ENCODE measurements at regions not wholly inside any gene's neighbourhood (a gene's known extent, or its start where the extent isn't known, plus 50 kb on each side); places are given as distances from the start of the nearest gene placed in this dataset.
A peak's percentile ranks its signal among the peaks of the same experiment; 100 is the strongest.

DNA sequence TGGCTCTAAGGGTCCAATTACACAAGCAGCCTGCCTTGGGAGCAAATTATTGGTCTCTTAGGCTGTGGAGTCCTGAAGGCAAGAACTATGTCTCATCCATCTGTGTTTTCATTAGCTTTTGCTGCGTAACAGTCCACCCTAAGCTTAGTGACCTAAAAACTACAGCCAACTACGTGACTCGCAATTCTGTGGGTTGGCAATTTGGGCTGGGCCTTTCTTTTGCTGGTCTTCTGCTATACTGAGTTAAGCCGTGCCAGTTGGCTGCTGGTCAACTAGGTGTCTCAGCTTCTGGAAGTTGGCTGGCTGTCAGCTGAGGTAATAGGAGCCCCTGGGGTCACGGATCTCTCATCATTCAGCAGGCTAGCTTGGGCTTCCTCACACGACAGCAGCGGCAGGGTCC, 205.6 kb upstream of the S100G start:
- Histone ChIP-seq H4K20me1 (ENCODE audit: insufficient read depth, low read length) (no peaks in the 10 kb centered on the region), H3K4me2 (ENCODE audit: low read length) (no peak overlapping the region), H3K36me3 (replicated peaks; ENCODE audit: low read depth, low read length) (no peaks in the 10 kb centered on the region), H3K27me3 (ENCODE audit: low read depth, low read length) (no peaks in the 10 kb centered on the region; the same call in 1 of the 2 replicates), H3K9me3 (ENCODE audit: insufficient read depth, low read length) (no peaks in the 10 kb centered on the region), H3K79me2 (ENCODE audit: low read length) (no peaks in the 10 kb centered on the region), H3K9ac (ENCODE audit: low read length) (no peak overlapping the region), H3K4me1 (ENCODE audit: low read length) (peaks cover 4% of the 10 kb centered on the region; the same call in 1 of the 2 replicates), H3K27ac (ENCODE audit: low read length) (no peak overlapping the region), H3K4me3 (ENCODE audit: low read length) (no peak overlapping the region), H2AFZ (ENCODE audit: low read depth, low read length) (no peak overlapping the region)
- TF ChIP-seq CTCF (IDR thresholded peaks at IDR 0.05; ENCODE audit: low read depth, low read length): no peak
- TF ChIP-seq EZH2phosphoT487 (IDR thresholded peaks at IDR 0.05; ENCODE audit: low read depth): no peak

GRCh38 chrX:16445166-16445752, 204.7 kb upstream of the S100G start:
- H4K20me1 ChIP-seq (ENCODE audit: insufficient read depth, low read length): no peaks in the 10 kb centered on the region
- H3K4me2 ChIP-seq (ENCODE audit: low read length): no peak overlapping the region
- H3K4me3 ChIP-seq (ENCODE audit: low read length): no peak overlapping the region
- H3K36me3 ChIP-seq (replicated peaks; ENCODE audit: low read depth, low read length): no peaks in the 10 kb centered on the region
- peaks cover 4% of the 10 kb centered on the region; the same call in 1 of the 2 replicates for H3K4me1 ChIP-seq (ENCODE audit: low read length)
- H3K9me3 ChIP-seq (ENCODE audit: insufficient read depth, low read length): no peaks in the 10 kb centered on the region
- no peak overlapping the region for H3K27ac ChIP-seq (ENCODE audit: low read length)
- TF ChIP-seq CTCF (IDR thresholded peaks at IDR 0.05; ENCODE audit: low read depth, low read length): peak; percentile 68
- no peak for TF ChIP-seq EZH2phosphoT487 (IDR thresholded peaks at IDR 0.05; ENCODE audit: low read depth)
- H3K27me3 ChIP-seq (ENCODE audit: low read depth, low read length): no peaks in the 10 kb centered on the region; the same call in 1 of the 2 replicates
- no peaks in the 10 kb centered on the region for H3K79me2 ChIP-seq (ENCODE audit: low read length)
- H2AFZ ChIP-seq (ENCODE audit: low read depth, low read length): no peak overlapping the region
- no peak overlapping the region for H3K9ac ChIP-seq (ENCODE audit: low read length)

DNA sequence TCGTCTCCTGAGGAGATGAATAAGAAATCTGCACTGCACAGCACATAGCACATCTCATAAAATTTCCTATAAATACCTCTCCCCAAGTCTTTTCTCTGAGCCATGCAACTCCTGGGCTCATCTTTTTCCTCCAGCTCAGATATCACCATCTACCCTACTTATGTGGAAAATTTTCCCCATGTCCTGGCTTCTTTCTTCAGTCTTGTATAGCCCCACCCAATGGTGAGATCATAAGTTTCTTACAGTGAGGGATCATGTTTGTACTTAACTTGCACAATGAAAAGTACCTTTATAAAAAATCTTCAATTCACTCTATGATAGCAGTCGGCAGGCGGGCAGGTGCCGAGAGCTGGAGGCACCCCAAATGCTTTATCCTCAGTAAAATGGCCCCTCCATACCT, 198.6 kb upstream of the S100G start:
- Histone ChIP-seq H2AFZ (ENCODE audit: low read depth, low read length) (no peak overlapping the region), H3K9ac (ENCODE audit: low read length) (no peak overlapping the region), H3K4me2 (ENCODE audit: low read length) (no peak overlapping the region), H3K79me2 (ENCODE audit: low read length) (no peaks in the 10 kb centered on the region), H3K27ac (ENCODE audit: low read length) (no peak overlapping the region), H3K4me3 (ENCODE audit: low read length) (no peak overlapping the region), H3K36me3 (replicated peaks; ENCODE audit: low read depth, low read length) (no peaks in the 10 kb centered on the region), H3K27me3 (ENCODE audit: low read depth, low read length) (no peaks in the 10 kb centered on the region), H4K20me1 (ENCODE audit: insufficient read depth, low read length) (no peaks in the 10 kb centered on the region), H3K9me3 (ENCODE audit: insufficient read depth, low read length) (no peaks in the 10 kb centered on the region), H3K4me1 (ENCODE audit: low read length) (peaks cover 4% of the 10 kb centered on the region; the same call in 1 of the 2 replicates)
- TF ChIP-seq CTCF (IDR thresholded peaks at IDR 0.05; ENCODE audit: low read depth, low read length): no peak
- no peak for TF ChIP-seq EZH2phosphoT487 (IDR thresholded peaks at IDR 0.05; ENCODE audit: low read depth)

- H3K9ac ChIP-seq (ENCODE audit: low read length): no peak overlapping the region
- no peaks in the 10 kb centered on the region for H3K79me2 ChIP-seq (ENCODE audit: low read length)
- H3K27ac ChIP-seq (ENCODE audit: low read length): no peak overlapping the region
- TF ChIP-seq EZH2phosphoT487 (IDR thresholded peaks at IDR 0.05; ENCODE audit: low read depth): no peak
- no peaks in the 10 kb centered on the region for H3K9me3 ChIP-seq (ENCODE audit: insufficient read depth, low read length)
- H4K20me1 ChIP-seq (ENCODE audit: insufficient read depth, low read length): no peaks in the 10 kb centered on the region
- H3K27me3 ChIP-seq (ENCODE audit: low read depth, low read length): no peaks in the 10 kb centered on the region
- no peaks in the 10 kb centered on the region for H3K4me1 ChIP-seq (ENCODE audit: low read length)
- no peak overlapping the region for H2AFZ ChIP-seq (ENCODE audit: low read depth, low read length)
- H3K4me3 ChIP-seq (ENCODE audit: low read length): no peak overlapping the region
- no peak overlapping the region for H3K4me2 ChIP-seq (ENCODE audit: low read length)
- H3K36me3 ChIP-seq (replicated peaks; ENCODE audit: low read depth, low read length): no peaks in the 10 kb centered on the region
These were observed 195.0 kb upstream of the S100G start for GRCh38 chrX:16454926-16455325.

Data from OCI-LY3 (cell line).